NCI-H345 (cell line): ENCODE measurements at regions not wholly inside any gene's neighbourhood (a gene's known extent, or its start where the extent isn't known, plus 50 kb on each side); places are given as distances from the start of the nearest gene placed in this dataset.

Experiments
- DNase-seq: peaks from one replicate; lab custom pipeline; 2025; lab: John Stamatoyannopoulos, UW

DNA sequence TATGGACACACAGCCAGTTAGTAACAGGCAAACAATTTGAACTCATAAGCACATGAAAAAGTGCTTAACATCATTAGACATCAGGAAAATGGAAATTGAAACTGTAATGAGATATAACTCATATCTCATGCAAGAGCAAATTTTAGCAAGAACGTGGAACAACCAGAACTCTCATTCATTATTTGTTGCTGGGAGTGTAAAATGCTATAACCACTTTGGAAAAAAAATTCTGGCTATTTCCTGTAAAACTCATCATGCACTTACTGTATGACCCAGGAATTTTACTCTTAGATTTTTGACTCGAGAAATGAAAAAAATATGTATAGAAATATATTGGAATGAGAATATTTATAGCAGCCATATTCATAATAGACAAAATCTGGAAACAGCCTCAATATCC is 205.7 kb upstream of the PUM3 start:
- no peak for DNase-seq

DNA sequence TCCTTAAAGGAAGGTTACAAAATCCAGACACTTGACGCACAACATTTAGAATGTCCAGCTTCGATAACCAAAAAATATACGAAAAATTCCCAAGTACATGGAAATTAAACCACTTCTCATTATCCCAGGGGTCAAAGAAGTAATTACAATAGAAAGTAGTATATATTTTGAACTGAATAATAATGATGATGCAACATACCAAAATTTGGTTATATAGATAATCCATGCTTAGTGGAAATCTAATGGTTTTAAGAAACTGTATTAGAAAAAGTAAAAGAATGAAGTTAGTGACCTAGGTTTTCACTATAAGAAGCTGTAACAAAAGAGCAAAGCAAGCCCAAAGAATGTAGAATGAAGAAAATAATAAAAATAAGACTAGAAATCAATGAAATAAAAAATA is 204.0 kb upstream of the PUM3 start:
- DNase-seq, result no peak

DNA sequence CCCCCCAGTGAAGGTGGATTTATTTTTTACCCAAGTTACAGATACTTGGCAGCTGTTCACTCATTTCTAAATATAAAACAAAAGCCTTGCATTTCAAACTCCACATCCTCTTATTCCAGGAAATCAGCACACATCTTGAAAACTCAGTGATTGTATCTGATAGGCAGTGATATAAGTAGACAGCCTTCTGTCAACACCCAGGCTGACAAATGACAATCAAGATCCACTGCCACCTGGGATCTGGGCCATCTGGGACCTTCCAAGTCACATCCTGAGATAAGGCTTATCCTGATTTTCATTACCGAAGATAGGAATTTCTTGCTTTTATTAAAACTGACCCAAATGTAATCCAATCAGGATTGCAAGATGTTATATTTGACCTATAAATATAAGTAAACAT is 201.3 kb upstream of the PUM3 start:
- no peak for DNase-seq

DNA sequence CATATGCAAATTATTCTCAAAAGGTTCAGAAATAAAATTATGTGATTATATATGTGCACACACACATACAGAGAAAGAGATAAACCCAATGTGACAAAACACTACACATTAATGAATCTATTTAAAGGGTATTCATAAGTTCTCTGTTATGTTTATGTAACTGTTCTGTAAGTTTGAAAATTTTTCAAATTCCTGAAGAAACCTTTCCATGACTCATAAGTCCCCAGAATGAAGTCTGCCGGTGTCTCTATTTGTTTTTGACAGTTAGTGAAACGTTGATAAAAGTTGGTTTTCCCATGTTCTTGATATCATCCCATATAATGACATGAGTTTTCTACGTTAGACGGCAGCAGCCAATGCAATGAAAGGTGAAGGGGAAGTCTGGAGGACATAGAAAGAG is 199.5 kb upstream of the PUM3 start:
- no peak for DNase-seq

DNA sequence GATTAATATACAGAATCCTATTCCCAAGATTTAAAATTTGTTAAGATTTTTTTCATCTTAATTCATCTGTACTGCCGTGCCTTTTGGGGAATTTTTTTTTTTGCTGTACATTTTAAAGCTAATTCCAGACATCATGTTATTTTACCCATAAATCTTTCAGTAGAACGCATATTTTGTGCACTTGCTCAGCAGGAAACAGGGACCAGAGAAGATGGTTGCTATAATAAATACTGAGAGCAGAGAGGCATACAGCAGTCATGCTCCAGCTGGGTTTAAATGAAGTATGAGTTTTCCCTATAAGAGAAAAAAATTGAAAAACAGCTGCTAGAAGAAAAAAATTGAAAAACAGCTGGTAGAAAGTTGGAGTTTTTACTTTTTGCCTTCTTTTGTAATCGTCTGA is 196.9 kb upstream of the PUM3 start:
- DNase-seq, result no peak

DNA sequence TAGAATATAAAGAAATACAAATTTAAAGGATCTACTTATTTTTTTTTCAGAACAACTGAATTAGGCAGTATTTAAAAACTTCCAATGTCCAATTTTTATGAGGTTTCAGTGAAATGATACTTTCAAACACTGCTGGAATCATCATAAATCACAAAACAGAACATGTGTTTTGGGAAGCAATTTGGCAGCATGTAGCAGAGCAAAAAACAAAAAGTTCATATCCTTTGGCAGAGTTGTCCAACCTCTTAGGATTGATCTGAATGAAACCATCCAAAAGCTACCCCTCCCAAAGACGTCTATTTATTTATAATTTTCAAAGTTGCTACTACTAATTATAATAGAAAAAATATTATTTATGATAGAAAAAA is 192.4 kb upstream of the PUM3 start:
- DNase-seq, result no peak

DNA sequence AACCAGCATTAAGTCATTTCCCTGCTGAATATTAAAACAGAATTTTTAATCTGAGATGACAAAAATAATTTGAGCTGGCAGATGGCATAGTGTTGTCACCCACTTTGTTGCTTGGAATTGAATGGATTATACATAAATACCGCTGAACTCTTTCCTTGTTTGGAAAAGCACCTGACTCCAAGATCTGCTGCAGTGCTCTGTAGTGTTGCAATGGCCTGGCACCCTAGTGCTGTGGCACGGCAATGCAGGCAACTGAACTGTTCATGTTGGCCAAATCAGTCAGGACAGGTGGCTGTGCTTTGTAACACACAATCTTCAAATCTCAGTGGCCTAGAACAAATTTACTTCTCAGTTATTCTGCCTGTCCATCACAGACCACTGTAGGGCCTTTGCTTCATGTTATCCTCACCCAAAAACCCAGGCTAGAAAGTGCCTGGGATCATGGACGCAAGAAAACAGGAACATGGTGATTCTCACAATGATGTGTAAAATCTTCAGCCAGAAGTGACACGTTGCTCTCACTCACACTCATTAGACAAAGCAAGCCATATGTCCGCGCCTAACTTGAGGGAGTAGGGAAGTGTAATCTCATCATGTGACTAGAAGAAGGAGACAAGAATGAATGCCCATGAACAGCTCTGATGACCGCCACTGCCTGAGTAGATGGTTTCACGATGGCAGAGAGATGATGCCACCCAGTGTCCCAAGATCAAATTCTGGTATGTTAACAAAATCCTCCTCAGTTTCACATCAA is 191.9 kb upstream of the PUM3 start:
- DNase-seq, result peak; percentile 11

DNA sequence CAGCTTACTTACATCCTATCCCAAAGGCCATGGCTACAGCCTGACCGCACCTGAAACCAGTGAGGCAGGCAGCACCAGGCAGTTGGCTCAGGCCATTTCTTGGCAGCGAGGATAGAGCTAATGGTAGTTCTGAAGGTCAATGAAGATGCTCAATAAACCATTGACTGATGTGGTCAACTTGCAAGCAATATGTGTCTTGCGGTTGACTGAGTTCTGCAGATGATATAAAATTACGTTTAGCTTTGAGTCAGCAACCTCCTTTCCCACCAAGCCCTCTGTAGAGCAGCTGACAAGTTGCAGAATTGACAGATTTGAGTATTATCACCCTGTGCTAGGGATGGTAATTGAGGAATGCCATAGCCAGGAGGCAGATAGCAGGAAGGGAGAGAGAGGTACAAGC is 189.0 kb upstream of the PUM3 start:
- DNase-seq, result no peak

DNA sequence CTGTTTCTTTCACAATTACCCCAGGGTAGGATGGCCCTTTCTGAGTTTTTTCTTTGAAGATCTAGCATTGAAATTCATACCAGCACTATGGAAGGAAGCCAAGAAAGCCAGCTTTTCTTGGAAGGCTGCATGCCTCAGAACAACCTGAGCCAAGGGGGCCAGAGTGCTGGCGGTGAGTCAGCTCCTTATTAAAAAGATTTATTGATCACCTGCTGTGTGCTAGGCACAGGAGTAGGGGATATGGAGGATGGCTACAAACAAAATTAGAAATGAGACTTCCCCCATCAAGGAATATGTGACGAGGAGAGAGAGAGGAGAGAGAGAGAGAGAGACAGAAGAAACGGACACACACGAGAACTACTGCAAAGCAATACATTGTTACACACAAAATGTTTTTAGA is 184.6 kb upstream of the PUM3 start:
- no peak for DNase-seq

DNA sequence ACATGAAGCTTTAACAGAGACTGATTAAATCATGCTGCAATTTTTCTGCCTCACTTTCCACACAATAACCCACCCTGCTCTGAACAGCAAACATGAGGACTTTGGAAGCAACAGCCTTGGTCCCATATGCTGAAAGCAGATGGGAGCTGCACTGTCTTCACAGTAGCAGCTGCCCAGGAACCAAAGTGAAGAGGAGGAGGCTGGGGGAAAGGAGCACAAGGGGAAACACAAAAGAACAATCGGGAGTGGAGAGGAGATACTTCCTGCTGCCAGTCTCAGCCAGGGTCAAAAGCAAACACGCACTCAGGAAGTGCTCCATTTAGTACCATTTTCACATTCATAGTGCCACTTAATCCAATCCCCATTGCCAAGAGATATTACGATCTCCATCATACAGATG is 183.3 kb upstream of the PUM3 start:
- DNase-seq, result peak; percentile 76

DNA sequence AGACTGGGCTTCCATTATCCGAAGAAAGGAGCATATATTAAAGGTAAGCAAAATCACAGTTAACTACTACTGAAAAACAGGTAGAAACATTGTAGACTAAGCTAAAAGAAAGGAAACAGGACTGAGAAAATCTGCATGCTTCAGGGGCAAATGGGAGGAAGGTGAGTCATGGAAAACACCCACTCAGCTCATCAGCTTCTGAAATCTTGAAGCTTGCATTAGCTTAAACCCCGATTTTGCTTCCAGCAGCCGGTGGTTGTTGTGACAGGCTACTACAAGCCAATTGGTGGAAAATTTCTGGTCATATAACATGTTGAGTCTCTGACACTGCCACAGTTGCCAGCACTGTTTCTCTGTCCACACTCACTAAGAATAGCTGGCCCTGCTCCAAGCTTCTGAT is 179.6 kb upstream of the PUM3 start:
- DNase-seq, result no peak

DNA sequence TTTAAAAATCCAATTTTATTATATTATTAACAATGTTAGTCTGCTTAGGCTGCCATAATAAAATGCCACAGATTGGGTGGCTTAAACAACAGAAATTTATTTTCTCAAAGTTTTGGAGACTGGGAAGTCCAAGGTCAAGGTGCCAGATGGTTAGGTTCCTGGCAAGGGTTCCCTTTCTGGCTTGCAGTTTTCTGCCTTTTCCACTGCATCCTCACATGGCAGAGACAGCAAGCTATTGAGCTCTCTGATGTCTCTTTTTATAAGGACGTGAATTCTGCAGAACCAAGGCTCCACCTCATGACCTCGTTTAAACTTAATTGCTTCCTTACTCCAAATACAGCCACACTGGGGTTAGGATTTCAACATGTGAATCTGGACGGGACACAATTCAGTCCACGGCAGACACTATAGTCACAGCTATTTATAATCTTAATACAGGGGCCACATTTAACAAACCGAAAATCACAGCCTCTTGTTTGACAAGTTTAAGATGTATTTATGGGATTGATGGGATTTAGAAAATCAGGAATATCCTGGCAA is 174.9 kb upstream of the PUM3 start:
- DNase-seq, result no peak

DNA sequence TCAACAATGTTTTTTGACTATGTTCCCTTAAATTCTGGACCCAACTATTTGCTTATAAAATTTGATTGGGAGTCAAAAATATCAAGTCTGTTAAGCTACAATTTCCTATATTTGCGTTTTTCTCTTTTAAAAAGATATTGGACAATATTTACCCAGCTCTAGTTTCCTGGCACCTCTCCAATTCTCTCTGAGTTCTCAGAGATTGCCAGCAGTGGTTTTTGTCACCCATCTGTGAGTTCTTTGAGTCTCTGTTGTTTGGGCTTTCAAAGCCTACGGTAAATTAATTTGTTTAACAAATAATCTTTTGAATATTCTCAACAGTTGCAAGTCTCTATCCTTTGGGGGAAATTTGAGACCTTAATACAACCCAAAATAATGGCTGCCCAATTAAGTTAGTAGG is 174.2 kb upstream of the PUM3 start:
- peak; percentile 78 for DNase-seq

DNA sequence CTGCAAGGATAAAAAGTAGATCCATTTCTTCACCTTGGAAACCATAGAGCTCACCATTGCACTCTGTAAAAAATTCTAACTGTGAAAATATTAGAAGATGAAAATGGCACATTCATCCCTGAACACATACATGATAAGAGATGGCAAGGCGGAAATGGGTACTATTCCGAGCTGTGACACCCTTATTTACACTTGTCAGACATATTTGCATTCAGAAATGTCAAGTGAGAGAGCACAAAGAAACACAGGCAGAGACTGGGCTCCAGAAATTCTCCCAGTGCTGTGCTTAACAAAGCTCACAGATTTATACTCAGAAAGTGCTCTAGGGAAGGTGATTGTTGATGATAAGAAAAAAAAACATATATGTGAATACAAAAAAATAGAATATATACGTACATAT is 170.3 kb upstream of the PUM3 start:
- peak; percentile 59 for DNase-seq

DNA sequence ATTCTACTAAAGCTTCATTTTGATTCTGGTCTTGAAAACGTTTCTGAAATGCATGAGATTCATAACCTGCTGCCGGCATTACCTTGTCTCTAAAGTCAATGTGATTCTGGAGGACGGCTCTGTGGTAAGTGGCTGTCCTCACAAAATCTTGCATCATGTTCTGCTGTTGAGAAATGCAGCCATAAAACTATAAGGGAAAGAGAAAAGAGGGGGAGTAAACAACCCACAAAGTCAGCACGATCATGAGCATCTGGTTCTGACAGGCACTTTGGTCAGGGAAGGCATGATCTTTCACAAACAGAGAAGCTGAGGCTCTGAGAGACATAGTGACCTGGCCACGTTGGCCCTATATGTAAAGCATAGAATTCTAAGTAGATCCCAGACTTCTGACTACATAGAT is 168.9 kb upstream of the PUM3 start:
- DNase-seq, result no peak

DNA sequence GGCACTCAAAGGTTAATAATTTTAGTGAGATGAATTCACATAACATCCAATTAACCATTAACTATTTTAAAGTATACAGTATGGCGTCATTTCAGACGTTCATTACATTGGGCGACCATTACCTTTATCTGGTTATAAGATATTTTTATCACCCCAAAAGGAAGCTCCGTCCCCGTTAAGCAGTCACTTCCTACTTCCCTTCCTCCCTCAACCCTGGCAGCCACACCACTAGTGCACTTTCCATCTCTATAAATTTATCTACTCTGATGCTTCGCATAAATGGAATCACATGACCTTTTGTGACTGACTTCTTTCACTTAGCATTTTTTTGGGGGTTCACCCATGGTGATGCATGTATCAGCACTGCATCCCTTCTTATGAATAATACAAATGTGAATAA is 168.3 kb upstream of the PUM3 start:
- no peak for DNase-seq

DNA sequence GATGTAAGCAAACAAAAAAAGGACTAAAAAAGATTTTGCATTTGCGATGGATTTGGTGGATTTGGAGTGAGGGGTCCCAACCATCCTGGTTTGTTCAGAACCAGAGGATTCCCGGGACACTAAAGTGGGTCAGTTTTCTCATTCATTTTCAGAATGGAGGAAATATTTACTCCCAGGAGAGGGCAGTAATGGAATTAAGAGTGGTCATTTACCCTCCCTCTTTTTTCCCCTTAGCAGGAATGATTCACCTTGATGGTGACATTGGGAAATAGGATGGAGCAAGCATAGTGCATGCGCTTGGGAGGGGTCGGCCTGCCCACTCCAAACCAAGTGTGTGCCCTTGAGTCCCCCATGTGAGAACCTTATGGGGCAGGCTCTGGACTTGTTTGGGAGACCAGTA is 164.2 kb upstream of the PUM3 start:
- DNase-seq, result no peak

DNA sequence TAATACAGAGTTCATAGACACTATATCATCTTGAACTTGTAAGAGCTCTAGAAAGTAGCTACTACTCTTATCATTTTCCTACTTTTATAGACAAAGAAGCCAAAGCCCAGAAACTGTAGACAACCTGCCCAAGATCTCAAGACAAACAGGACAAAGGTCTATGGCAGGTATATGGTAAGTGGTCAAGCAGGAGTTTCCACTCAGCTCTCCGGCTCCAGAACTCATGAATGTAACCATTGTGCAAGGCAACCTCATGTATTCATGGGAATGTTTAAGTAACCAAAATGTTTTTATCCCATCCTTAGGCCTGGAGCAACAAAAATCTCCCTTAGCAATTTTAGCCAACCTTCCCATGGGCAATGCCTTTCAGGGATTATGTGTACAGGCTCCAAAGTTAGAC is 163.4 kb upstream of the PUM3 start:
- no peak for DNase-seq

DNA sequence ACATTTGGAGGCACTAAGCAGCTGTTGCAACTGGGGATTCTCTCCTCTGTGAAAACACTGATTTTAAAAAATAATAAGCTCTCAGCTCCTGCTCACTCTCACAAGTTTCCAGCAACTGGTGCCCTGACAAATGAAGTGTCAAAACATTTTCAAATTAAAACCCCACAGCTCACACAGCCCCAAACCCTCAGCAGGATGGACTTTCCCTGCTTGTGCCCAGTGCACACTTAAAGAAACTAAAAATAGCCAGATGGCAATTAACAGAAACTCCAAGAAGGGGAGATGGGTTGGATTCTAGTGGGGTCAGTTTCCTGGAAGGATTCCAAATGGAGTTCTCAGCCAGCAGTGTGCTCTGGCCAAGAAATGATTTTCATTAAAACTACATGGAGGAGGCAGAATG is 163.0 kb upstream of the PUM3 start:
- no peak for DNase-seq

DNA sequence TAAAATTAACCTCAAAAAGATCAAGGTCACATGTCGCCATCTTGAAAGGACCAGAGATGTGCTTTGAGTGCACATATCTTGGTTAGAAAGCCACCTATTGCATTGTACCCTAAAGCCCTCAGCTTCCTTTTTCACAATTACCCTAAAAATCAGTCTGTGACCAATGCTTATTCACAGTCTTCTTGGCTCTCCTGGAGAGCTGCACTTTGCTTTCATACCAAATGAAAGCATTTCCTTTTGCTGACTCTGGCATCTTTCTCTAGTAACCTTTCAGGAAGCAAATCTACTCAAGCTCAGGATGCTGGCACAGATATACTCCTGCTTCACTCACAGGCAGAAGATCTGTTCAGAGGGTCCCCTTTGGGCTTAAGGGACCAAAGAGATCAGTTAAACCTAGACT is 160.7 kb upstream of the PUM3 start:
- DNase-seq, result no peak

DNA sequence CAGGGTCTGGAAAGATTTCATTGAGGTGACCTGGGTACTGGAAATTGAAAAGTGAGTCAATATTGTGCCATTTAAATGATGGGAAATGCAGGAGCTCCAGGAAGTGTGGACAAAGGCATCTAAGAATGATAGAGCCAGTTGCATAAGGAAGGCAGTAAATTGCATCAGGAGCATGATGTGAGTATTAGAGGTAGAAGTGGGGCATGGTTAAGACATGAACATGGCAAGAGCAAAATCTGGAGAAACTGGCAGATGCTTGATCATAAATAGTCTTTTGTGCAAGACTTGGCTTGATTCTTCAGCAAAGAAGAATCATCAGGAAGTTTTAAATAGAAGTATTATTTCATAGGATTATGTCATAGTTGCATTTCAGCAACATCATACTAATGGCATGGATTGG is 157.4 kb upstream of the PUM3 start:
- no peak for DNase-seq

DNA sequence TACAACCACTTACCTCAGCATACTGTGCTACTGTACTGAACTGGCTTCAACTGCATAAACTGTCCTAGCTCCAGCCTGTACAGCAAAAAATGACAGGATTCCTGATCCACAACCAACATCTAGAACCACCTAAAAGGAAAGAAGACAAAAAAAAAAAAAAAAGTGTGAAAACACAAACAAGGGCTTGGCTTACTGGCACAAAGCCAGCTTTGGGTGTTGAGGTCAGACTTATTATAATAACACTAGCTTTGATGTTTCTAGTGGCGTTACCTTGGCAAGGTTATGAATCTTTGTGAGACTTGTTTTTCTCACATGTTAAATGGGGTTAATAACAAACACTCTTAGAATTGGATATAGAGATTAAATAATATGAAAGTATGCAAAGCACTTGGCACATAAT is 148.5 kb upstream of the PUM3 start:
- no peak for DNase-seq

DNA sequence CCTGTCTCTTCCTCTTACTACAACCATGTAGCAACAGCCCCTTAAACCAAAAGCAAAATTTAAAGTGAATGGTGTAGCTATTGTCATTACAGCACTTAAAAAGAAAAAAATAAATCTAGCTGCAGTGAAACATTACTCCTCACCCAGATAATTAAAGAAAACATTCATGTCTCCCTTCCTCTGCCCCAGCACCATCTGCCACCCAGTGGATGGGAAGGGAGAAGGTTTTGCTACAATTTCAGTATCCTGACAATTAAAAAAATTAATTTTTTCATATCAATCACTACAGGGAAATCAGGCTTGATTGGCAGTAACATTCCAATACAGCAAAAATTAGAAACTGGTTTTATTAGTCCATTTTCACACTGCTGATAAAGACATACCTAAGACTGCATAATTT is 147.4 kb upstream of the PUM3 start:
- no peak for DNase-seq

DNA sequence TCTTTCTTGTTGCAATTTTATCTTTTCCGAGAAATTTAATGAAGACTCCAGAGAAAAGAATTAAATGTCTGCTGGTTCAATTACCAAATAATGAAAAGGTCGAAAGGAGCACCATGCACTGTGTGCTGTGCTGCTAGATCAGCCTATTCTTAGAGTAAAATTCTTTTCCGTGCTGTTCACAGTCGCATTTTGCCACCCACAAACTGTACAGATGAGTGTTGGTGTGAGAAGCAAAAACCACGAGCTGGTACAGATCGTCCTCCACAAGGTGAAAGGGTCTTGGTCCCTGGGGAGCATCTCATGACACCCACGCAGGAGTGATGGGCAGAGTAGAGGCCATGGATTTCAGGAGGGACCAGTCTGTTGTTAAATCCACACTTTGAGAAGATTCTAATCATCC is 143.8 kb upstream of the PUM3 start:
- no peak for DNase-seq

DNA sequence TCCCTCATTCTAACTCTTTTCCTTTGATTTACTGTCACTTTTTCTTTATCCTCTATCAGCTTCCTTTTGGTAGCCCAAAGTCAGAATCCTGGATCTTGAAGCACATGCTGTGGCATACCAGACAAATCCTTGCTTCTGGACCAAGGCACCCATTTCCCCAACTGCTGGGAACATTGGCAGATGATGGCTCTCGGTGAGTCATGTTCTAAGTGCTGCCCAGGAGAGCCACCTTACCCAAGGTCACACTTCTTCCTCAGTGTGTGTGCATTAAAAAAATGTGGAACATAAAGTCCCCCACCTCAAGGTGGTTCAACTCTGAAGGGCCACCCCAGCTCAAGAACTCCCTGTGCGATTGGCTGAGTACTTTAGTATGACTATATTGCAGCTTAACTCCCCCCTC is 141.4 kb upstream of the PUM3 start:
- no peak for DNase-seq
